Transverse colon (tissue), 4 donors: ENCODE measurements at regions not wholly inside any gene's neighbourhood (a gene's known extent, or its start where the extent isn't known, plus 50 kb on each side); places are given as distances from the start of the nearest gene placed in this dataset.

Source experiments
- DNase-seq: peaks from one replicate; pipeline ENCODE4 v3.0.0-alpha.2; 2019
- H3K27ac ChIP-seq, 4 donors: fragments of 200-600 bp; sonication (generic); 2 replicates each; pipeline ENCODE4 v1.5.1; 2016 to 2018; ENCODE audit warnings: inconsistent platforms in 4 of 4
- H3K27me3 ChIP-seq: fragments of 200-600 bp; sonication (generic); 2 replicates; pipeline ENCODE4 v1.5.1; 2017; ENCODE audit warnings: inconsistent platforms
- H3K36me3 ChIP-seq, 4 donors: fragments of 200-600 bp; sonication (generic); 2 replicates each; pipeline ENCODE4 v1.5.1; 2017 to 2019; ENCODE audit warnings: inconsistent platforms in 4 of 4
- H3K4me1 ChIP-seq, 4 donors: fragments of 200-600 bp; sonication (generic); 2 replicates each; pipeline ENCODE4 v1.5.1; 2017 to 2020; ENCODE audit warnings: inconsistent platforms in 4 of 4
- H3K4me3 ChIP-seq, 4 donors: fragments of 200-600 bp; sonication (generic); 1 replicate in 1 of 4; 2 replicates in 3 of 4; pipeline versions ENCODE4 v1.5.1 to v1.6.1; 2017 to 2019; ENCODE audit warnings: inconsistent platforms in 4 of 4
- H3K9me3 ChIP-seq, 2 donors: fragments of 200-600 bp; sonication (generic); 2 replicates each; pipeline ENCODE4 v1.5.1; 2017 to 2019; ENCODE audit warnings: inconsistent platforms in 2 of 2
- EP300 ChIP-seq: sonication (generic); formaldehyde crosslinking; IDR thresholded peaks from one replicate; pipeline ENCODE4 v1.6.1; 2017; ENCODE audit warnings: antibody characterized with exemption, low read depth
- POLR2A ChIP-seq: fragments of 450-650 bp; IDR thresholded peaks from one replicate; pipeline ENCODE4 v1.6.1; 2016; ENCODE audit warnings: antibody characterized with exemption, mild to moderate bottlenecking, moderate library complexity
- POLR2AphosphoS5 ChIP-seq, 3 donors: sonication (generic); formaldehyde crosslinking; IDR thresholded peaks; one replicate each; pipeline ENCODE4 v1.6.1; 2016; ENCODE audit warnings: antibody characterized with exemption in 3 of 3
- WGBS, 2 donors: methylation state at CpG; one replicate each; pipeline ENCODE4 v1.1.5; 2018; ENCODE audit warnings: low coverage in 1 of 2; 5-methylcytosine and 5-hydroxymethylcytosine counted together
- in situ Hi-C, 4 donors: fragments of 200-750 bp; cut with MboI; loops; one replicate each; pipeline versions ENCODE4 v1.15.0 to v1.15.1; 2017; ENCODE audit warnings: low sequenced_read_pairs in 3 of 4, low pct_ligation_motif_present in 1 of 4, low pct_unique_long_range_greater_than_20kb in 1 of 4
- intact Hi-C: fragments of 100-400 bp; cut with DNase I; formaldehyde crosslinking; loops from one replicate; pipeline ENCODE4 v1.15.1; 2023; ENCODE audit warnings: low total_unique reads
- TF ChIP-seq, protein P1 (sequence below), 5 experiments: fragments of 200-600 bp in 3 of 5; fragments of 450-650 bp in 2 of 5; sonication (generic) in 3 of 5; IDR thresholded peaks; 1 replicate in 2 of 5; 2 replicates in 3 of 5; pipeline ENCODE4 v1.5.1; 2016 to 2017; ENCODE audit warnings: antibody characterized with exemption in 5 of 5, inconsistent platforms in 3 of 5, mild to moderate bottlenecking in 2 of 5, moderate library complexity in 1 of 5

GRCh38 chr10:64840341-64840740 lies 1319.1 kb downstream of the REEP3 start:
- Histone ChIP-seq H3K4me1 (no peaks in the 10 kb centered on the region), H3K9me3 (no peaks in the 10 kb centered on the region), H3K27ac (no peak overlapping the region), H3K27me3 (no peaks in the 10 kb centered on the region), H3K36me3 (no peaks in the 10 kb centered on the region), H3K4me3 (no peak overlapping the region)
- intact Hi-C loops = no loop called here
- no peak for DNase-seq
- TF ChIP-seq, protein P1, sequence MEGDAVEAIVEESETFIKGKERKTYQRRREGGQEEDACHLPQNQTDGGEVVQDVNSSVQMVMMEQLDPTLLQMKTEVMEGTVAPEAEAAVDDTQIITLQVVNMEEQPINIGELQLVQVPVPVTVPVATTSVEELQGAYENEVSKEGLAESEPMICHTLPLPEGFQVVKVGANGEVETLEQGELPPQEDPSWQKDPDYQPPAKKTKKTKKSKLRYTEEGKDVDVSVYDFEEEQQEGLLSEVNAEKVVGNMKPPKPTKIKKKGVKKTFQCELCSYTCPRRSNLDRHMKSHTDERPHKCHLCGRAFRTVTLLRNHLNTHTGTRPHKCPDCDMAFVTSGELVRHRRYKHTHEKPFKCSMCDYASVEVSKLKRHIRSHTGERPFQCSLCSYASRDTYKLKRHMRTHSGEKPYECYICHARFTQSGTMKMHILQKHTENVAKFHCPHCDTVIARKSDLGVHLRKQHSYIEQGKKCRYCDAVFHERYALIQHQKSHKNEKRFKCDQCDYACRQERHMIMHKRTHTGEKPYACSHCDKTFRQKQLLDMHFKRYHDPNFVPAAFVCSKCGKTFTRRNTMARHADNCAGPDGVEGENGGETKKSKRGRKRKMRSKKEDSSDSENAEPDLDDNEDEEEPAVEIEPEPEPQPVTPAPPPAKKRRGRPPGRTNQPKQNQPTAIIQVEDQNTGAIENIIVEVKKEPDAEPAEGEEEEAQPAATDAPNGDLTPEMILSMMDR (IDR thresholded peaks at IDR 0.05) = no peak
- TF ChIP-seq EP300 (no peak), POLR2AphosphoS5 (IDR thresholded peaks at IDR 0.05) (no peak), POLR2A (no peak)
- 98% methylated on average over 7 of the region's 12 CpGs; no CpG with 5 or more reads in 1 of the 2 donors for WGBS, 2 donors
- in situ Hi-C loops = no loop called here

- Histone ChIP-seq H3K27me3 (no peaks in the 10 kb centered on the region), H3K4me3 (no peak overlapping the region), H3K9me3 (no peaks in the 10 kb centered on the region), H3K4me1 (no peaks in the 10 kb centered on the region), H3K27ac (no peak overlapping the region), H3K36me3 (no peaks in the 10 kb centered on the region)
- 36 to 57% methylated on average over 2 of the region's 2 CpGs for WGBS, 2 donors
- DNase-seq = no peak
- in situ Hi-C loops = no loop called here
- intact Hi-C loops = no loop called here
- TF ChIP-seq, protein P1 (IDR thresholded peaks at IDR 0.05) = no peak
- TF ChIP-seq POLR2A (no peak), EP300 (no peak), POLR2AphosphoS5 (IDR thresholded peaks at IDR 0.05) (no peak)
These were observed 1325.5 kb downstream of the REEP3 start for GRCh38 chr10:64846700-64847099.

DNA sequence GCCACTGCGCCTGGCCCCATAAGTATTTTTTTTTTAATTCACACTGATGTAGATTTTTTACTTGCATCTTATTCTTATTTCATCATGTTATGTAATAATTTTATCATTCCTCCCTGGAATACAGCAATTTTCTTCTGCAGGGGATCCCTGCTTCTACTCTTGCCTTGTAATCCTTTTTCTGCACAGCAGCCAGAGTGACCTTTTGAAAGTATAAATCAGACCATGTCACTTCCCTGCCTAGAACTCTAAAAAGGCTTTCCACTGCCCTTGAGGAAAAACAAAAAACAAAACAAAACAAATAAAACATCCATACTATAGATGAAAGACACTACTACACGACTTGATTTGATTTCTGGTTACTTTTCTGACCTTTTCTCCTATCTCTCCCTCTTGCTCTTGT lies 1334.7 kb downstream of the REEP3 start:
- no peaks in the 10 kb centered on the region for H3K9me3 ChIP-seq
- DNase-seq = no peak
- no peaks in the 10 kb centered on the region for H3K27me3 ChIP-seq
- 33 to 53% methylated on average over 2 of the region's 2 CpGs for WGBS, 2 donors
- no peaks in the 10 kb centered on the region for H3K36me3 ChIP-seq
- in situ Hi-C loops = no loop called here
- TF ChIP-seq EP300 (no peak), POLR2A (no peak), POLR2AphosphoS5 (IDR thresholded peaks at IDR 0.05) (no peak)
- TF ChIP-seq, protein P1 (IDR thresholded peaks at IDR 0.05) = no peak
- intact Hi-C loops = no loop called here
- H3K27ac ChIP-seq = no peak overlapping the region
- no peaks in the 10 kb centered on the region for H3K4me1 ChIP-seq
- no peak overlapping the region for H3K4me3 ChIP-seq

DNA sequence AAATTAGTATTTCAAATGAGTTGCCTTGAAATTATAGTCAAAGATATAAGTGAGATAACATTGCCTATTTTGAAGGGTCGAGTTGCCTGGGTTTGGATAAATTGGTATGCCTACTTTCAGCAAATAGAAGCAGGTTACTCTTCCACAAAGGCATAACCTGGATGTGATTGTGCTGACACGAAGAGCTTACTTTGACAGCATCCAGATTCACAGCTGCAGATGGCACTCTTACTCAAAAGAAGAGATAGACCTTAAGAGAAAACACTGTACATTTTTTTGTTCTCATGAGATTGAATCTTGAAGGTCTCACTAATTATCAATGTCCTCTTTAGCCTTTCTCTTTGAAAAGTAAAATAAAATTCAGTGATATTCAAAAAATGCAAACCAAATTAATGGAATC lies 1338.7 kb downstream of the REEP3 start:
- Histone ChIP-seq H3K4me1 (no peaks in the 10 kb centered on the region), H3K36me3 (no peaks in the 10 kb centered on the region), H3K4me3 (no peak overlapping the region), H3K27ac (no peak overlapping the region), H3K9me3 (no peaks in the 10 kb centered on the region), H3K27me3 (no peaks in the 10 kb centered on the region)
- no peak for DNase-seq
- in situ Hi-C loops = no loop called here
- 40 to 50% methylated on average over 2 of the region's 2 CpGs for WGBS, 2 donors
- no peak for TF ChIP-seq POLR2AphosphoS5 (IDR thresholded peaks at IDR 0.05)
- TF ChIP-seq EP300 = no peak
- TF ChIP-seq, protein P1 (IDR thresholded peaks at IDR 0.05) = no peak
- TF ChIP-seq POLR2A = no peak
- intact Hi-C loops = no loop called here
